CD4-positive, alpha-beta T cell (primary cell): ENCODE measurements at regions not wholly inside any gene's neighbourhood (a gene's known extent, or its start where the extent isn't known, plus 50 kb on each side); places are given as distances from the start of the nearest gene placed in this dataset.

Experiments used
- ATAC-seq: fragments of 200-7000 bp; cut with Tn5 transposase; one replicate; pipeline ENCODE4 v1.10.0; 2022; ENCODE audit warnings: mild to moderate bottlenecking; ENCODE audit not compliant: poor library complexity
- CTCF ChIA-PET: fragments of 350-600 bp; sonication (Branson Sonifier 250); formaldehyde crosslinking; loops from one replicate; lab custom pipeline; 2021; ENCODE audit warnings: antibody characterized with exemption, inconsistent platforms; lab: Charles Lee
- POLR2A ChIA-PET: fragments of 350-600 bp; sonication (Branson Sonifier 250); formaldehyde crosslinking; loops from one replicate; lab custom pipeline; 2021; ENCODE audit warnings: antibody characterized with exemption, inconsistent platforms; lab: Charles Lee
- DNase-seq, 14 experiments: peaks; one replicate each; pipeline ENCODE4 v3.0.0-alpha.2; 2013 to 2020; ENCODE audit warnings: mixed read lengths in 2 of 14
- H3K27ac ChIP-seq, 2 donors: one replicate each; pipeline versions ENCODE4 v1.5.1 to v1.7.0; 2013; ENCODE audit warnings: low read length in 2 of 2, low read depth in 1 of 2, mild to moderate bottlenecking in 1 of 2
- H3K27me3 ChIP-seq, 2 experiments: 1 replicate in 1 of 2; 2 replicates in 1 of 2; pipeline versions ENCODE4 v1.6.1 to v1.7.0; 2013; ENCODE audit warnings: low read length in 2 of 2, control low read depth in 1 of 2, mild to moderate bottlenecking in 1 of 2, moderate library complexity in 1 of 2; ENCODE audit not compliant: insufficient read depth in 2 of 2, control insufficient read depth in 1 of 2
- H3K36me3 ChIP-seq: one replicate; pipeline ENCODE4 v1.6.1; 2013; ENCODE audit warnings: low read length, control low read depth; ENCODE audit not compliant: insufficient read depth
- H3K4me1 ChIP-seq: one replicate; pipeline ENCODE4 v1.6.1; 2013; ENCODE audit warnings: low read length, control low read depth; ENCODE audit not compliant: insufficient read depth
- H3K4me3 ChIP-seq: one replicate; pipeline ENCODE4 v1.5.1; 2013; ENCODE audit warnings: mild to moderate bottlenecking, low read length, moderate library complexity
- H3K9me3 ChIP-seq, 2 experiments: 1 replicate in 1 of 2; 2 replicates in 1 of 2; pipeline versions ENCODE4 v1.6.1 to v1.7.0; 2013; ENCODE audit warnings: low read length in 2 of 2, mild to moderate bottlenecking in 2 of 2, control low read depth in 1 of 2, moderate library complexity in 1 of 2; ENCODE audit not compliant: control insufficient read depth in 1 of 2, insufficient read depth in 1 of 2
- H3K27ac Mint-ChIP-seq: one replicate; pipeline ENCODE4 v1.8.0; 2020; ENCODE audit warnings: mixed read lengths
- H3K27me3 Mint-ChIP-seq: one replicate; pipeline ENCODE4 v1.8.0; 2021; ENCODE audit warnings: mixed read lengths
- H3K36me3 Mint-ChIP-seq: one replicate; pipeline ENCODE4 v1.8.0; 2021; ENCODE audit warnings: low read depth, mixed read lengths
- H3K4me1 Mint-ChIP-seq: one replicate; pipeline ENCODE4 v1.8.0; 2021; ENCODE audit warnings: low read depth, mixed read lengths
- H3K4me3 Mint-ChIP-seq: one replicate; pipeline ENCODE4 v1.8.0; 2020; ENCODE audit warnings: mild to moderate bottlenecking, mixed read lengths
- H3K9me3 Mint-ChIP-seq: one replicate; pipeline ENCODE4 v1.8.0; 2020; ENCODE audit warnings: mixed read lengths
- intact Hi-C, 2 experiments: fragments of 100-400 bp; cut with DNase I in 1 of 2; cut with micrococcal nuclease in 1 of 2; formaldehyde crosslinking; loops; one replicate each; pipeline versions ENCODE4 v1.15.1 to v1.9.0; 2023 to 2025; cut with DNase I, micrococcal nuclease
- TF ChIP-seq, protein P1 (sequence below): fragments of 200-600 bp; IDR thresholded peaks from one replicate; pipeline ENCODE4 v1.8.0; 2022; ENCODE audit warnings: antibody characterized with exemption, mild to moderate bottlenecking

DNA sequence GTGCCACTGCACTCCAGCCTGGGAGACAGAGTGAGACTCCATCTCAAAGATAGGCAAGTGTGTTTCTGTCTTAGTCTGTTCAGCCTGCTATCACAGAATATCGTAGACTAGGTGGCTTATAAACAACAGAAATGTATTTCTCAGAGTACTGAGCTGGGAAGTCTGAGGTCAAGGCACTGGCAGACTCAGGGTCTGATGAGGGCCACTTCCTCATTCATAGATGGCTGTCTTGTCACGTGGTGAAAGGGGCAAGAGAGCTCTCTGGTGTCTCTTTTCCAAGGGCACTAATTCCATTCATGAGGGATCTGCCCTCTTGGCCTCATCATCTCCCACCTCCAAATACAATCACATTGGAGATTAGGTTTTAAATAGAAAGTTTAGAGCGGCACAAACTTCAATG, 95.6 kb upstream of the PHACTR3 start:
- H3K4me3 Mint-ChIP-seq, result no peak overlapping the region
- H3K4me1 ChIP-seq, result no peaks in the 10 kb centered on the region
- H3K4me3 ChIP-seq, result no peak overlapping the region
- H3K36me3 ChIP-seq, result no peaks in the 10 kb centered on the region
- H3K4me1 Mint-ChIP-seq, result no peaks in the 10 kb centered on the region
- no peaks in the 10 kb centered on the region for H3K9me3 Mint-ChIP-seq
- H3K27ac Mint-ChIP-seq, result no peak overlapping the region
- intact Hi-C loops, result no loop called here
- H3K27ac ChIP-seq, result no peak overlapping the region
- no peaks in the 10 kb centered on the region for H3K36me3 Mint-ChIP-seq
- H3K9me3 ChIP-seq, result no peaks in the 10 kb centered on the region
- no peak for ATAC-seq
- TF ChIP-seq, protein P1, sequence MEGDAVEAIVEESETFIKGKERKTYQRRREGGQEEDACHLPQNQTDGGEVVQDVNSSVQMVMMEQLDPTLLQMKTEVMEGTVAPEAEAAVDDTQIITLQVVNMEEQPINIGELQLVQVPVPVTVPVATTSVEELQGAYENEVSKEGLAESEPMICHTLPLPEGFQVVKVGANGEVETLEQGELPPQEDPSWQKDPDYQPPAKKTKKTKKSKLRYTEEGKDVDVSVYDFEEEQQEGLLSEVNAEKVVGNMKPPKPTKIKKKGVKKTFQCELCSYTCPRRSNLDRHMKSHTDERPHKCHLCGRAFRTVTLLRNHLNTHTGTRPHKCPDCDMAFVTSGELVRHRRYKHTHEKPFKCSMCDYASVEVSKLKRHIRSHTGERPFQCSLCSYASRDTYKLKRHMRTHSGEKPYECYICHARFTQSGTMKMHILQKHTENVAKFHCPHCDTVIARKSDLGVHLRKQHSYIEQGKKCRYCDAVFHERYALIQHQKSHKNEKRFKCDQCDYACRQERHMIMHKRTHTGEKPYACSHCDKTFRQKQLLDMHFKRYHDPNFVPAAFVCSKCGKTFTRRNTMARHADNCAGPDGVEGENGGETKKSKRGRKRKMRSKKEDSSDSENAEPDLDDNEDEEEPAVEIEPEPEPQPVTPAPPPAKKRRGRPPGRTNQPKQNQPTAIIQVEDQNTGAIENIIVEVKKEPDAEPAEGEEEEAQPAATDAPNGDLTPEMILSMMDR, result no peak
- peaks cover 3 to 7% of the 10 kb centered on the region in 2 experiments for H3K27me3 ChIP-seq
- CTCF ChIA-PET, result no interaction called here
- POLR2A ChIA-PET, result no interaction called here
- peaks cover 20% of the 10 kb centered on the region for H3K27me3 Mint-ChIP-seq
- DNase-seq, result no peak

DNA sequence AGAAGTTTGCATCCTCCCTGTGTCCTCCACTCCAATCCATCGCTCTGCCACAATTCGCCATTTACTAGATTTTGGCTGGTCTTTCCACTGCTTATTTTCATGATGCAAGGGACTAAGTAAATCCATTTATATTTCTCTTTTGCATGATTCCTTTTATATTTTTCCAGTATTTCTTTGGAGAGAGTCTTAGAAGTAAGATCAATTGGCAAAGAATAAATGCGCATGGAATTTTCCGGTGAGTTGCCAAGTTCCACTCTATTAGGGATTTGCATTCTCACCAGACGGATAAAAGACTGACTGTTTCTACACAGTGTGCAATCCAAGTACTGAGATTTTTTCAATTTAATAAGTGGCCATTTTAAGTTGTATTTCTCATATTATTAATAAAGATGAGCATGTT, 91.7 kb upstream of the PHACTR3 start:
- Histone ChIP-seq H3K4me1 (no peaks in the 10 kb centered on the region), H3K36me3 (no peaks in the 10 kb centered on the region), H3K9me3 (peaks cover 0 to 7% of the 10 kb centered on the region in 2 experiments), H3K4me3 (no peak overlapping the region), H3K27ac (no peak overlapping the region), H3K27me3 (peaks cover 22 to 36% of the 10 kb centered on the region in 2 experiments)
- Mint-ChIP-seq H3K36me3 (no peaks in the 10 kb centered on the region), H3K27ac (no peak overlapping the region), H3K4me1 (no peaks in the 10 kb centered on the region), H3K4me3 (no peak overlapping the region), H3K27me3 (peaks cover 57% of the 10 kb centered on the region), H3K9me3 (no peaks in the 10 kb centered on the region)
- ChIA-PET CTCF (no interaction called here), POLR2A (no interaction called here)
- TF ChIP-seq, protein P1, result no peak
- intact Hi-C loops, result no loop called here
- DNase-seq (no peak), ATAC-seq (no peak)

DNA sequence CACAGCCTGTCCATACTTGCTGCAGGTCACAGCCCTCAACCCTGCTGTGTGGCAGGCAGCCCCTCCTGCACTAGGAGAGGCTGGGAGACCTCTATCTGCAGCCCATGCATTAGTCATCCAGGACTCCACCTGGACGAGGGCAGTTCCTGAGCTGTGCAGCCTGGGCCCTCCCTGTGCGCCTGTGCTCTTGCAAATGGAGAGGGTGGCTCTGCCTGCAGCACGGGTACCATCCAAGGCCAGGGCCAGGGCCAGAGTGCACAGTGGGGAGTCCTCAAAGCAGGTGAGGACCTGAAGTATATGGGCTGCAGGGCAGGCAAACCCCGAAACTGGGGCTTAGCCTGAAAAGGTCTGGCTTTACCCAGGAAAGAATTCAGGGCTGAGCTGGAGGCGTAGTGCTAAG, 89.8 kb upstream of the PHACTR3 start:
- Histone ChIP-seq H3K4me3 (no peak overlapping the region), H3K4me1 (no peaks in the 10 kb centered on the region), H3K36me3 (no peaks in the 10 kb centered on the region), H3K27ac (no peak overlapping the region), H3K27me3 (peaks cover 26 to 44% of the 10 kb centered on the region in 2 experiments), H3K9me3 (peaks cover 0 to 7% of the 10 kb centered on the region in 2 experiments)
- POLR2A ChIA-PET, result no interaction called here
- intact Hi-C loops, result no loop called here
- H3K36me3 Mint-ChIP-seq, result no peaks in the 10 kb centered on the region
- H3K4me3 Mint-ChIP-seq, result no peak overlapping the region
- DNase-seq, result no peak
- no peak overlapping the region for H3K27ac Mint-ChIP-seq
- no peak for ATAC-seq
- H3K9me3 Mint-ChIP-seq, result no peaks in the 10 kb centered on the region
- CTCF ChIA-PET, result no interaction called here
- peaks cover 73% of the 10 kb centered on the region for H3K27me3 Mint-ChIP-seq
- no peaks in the 10 kb centered on the region for H3K4me1 Mint-ChIP-seq
- TF ChIP-seq, protein P1, result no peak
